ENCODE measurements at regions not wholly inside any gene's neighbourhood (a gene's known extent, or its start where the extent isn't known, plus 50 kb on each side); places are given as distances from the start of the nearest gene placed in this dataset.

- no peak for TF ChIP-seq ZNF462 (CRISPR knock-in tag; IDR thresholded peaks at IDR 0.05)
- TF ChIP-seq ETS1 (IDR thresholded peaks at IDR 0.05) = no peak
- TF ChIP-seq EZH2phosphoT487 (IDR thresholded peaks at IDR 0.05; ENCODE audit: unreplicated experiment) = no peak
- no peak for TF ChIP-seq ZNF114 (CRISPR knock-in tag; IDR thresholded peaks at IDR 0.05)
- TF ChIP-seq CTCF (conservative IDR thresholded peaks at IDR 0.05; ENCODE audit: low read depth in 2 of 2) = no peak
Measured at GRCh38 chr13:109880371-109881346, 94.3 kb upstream of the IRS2 start (continued).
